Neutrophil (primary cell): ENCODE measurements at regions not wholly inside any gene's neighbourhood (a gene's known extent, or its start where the extent isn't known, plus 50 kb on each side); places are given as distances from the start of the nearest gene placed in this dataset.

Experiments
- H3K27ac ChIP-seq: fragments of 200-600 bp; sonication (generic); 2 replicates; pipeline ENCODE4 v1.5.1; 2016; ENCODE audit warnings: mild to moderate bottlenecking, moderate library complexity
- H3K27me3 ChIP-seq: fragments of 200-600 bp; sonication (generic); 2 replicates; pipeline ENCODE4 v1.6.0; 2016; ENCODE audit warnings: mild to moderate bottlenecking
- H3K36me3 ChIP-seq: fragments of 200-600 bp; sonication (generic); 2 replicates; pipeline ENCODE4 v1.5.1; 2017
- H3K4me1 ChIP-seq, 2 experiments: fragments of 200-600 bp in 1 of 2; sonication (generic) in 1 of 2; 1 replicate in 1 of 2; 2 replicates in 1 of 2; pipeline versions ENCODE4 v1.5.1 to v1.6.1; 2013 to 2016; ENCODE audit warnings: low read depth in 1 of 2, low read length in 1 of 2, mild to moderate bottlenecking in 1 of 2, moderate library complexity in 1 of 2; ENCODE audit not compliant: control insufficient read depth in 1 of 2, insufficient read depth in 1 of 2
- H3K4me3 ChIP-seq, 2 experiments: fragments of 200-600 bp in 1 of 2; sonication (generic) in 1 of 2; 1 replicate in 1 of 2; 2 replicates in 1 of 2; pipeline ENCODE4 v1.5.1; 2013 to 2016; ENCODE audit warnings: low read depth in 1 of 2, low read length in 1 of 2, mild to moderate bottlenecking in 1 of 2, moderate library complexity in 1 of 2
- H3K9me3 ChIP-seq: fragments of 200-600 bp; sonication (generic); 2 replicates; pipeline ENCODE4 v1.5.1; 2016
- CTCF ChIP-seq: fragments of 200-600 bp; sonication (generic); IDR thresholded peaks from 2 replicates; pipeline ENCODE4 v1.5.1; 2016; ENCODE audit warnings: antibody characterized with exemption

- Histone ChIP-seq H3K27me3 (no peaks in the 10 kb centered on the region), H3K4me1 (no peaks in the 10 kb centered on the region), H3K9me3 (no peaks in the 10 kb centered on the region), H3K27ac (no peak overlapping the region), H3K36me3 (no peaks in the 10 kb centered on the region), H3K4me3 (no peak overlapping the region)
- TF ChIP-seq CTCF, result no peak
Observed at GRCh38 chr2:12251121-12251520, 465.6 kb upstream of the TRIB2 start.

- no peaks in the 10 kb centered on the region for H3K27me3 ChIP-seq
- no peaks in the 10 kb centered on the region for H3K36me3 ChIP-seq
- no peaks in the 10 kb centered on the region for H3K4me1 ChIP-seq
- no peaks in the 10 kb centered on the region for H3K9me3 ChIP-seq
- no peak overlapping the region for H3K27ac ChIP-seq
- H3K4me3 ChIP-seq, result no peak overlapping the region
- no peak for TF ChIP-seq CTCF
Observed at GRCh38 chr2:12251749-12252148, 465.0 kb upstream of the TRIB2 start.

GRCh38 chr2:12253167-12253778 lies 463.5 kb upstream of the TRIB2 start:
- no peaks in the 10 kb centered on the region for H3K27me3 ChIP-seq
- H3K9me3 ChIP-seq, result no peaks in the 10 kb centered on the region
- no peak for TF ChIP-seq CTCF
- H3K4me1 ChIP-seq, result no peaks in the 10 kb centered on the region
- H3K27ac ChIP-seq, result no peak overlapping the region
- H3K36me3 ChIP-seq, result no peaks in the 10 kb centered on the region
- H3K4me3 ChIP-seq, result no peak overlapping the region

- H3K4me1 ChIP-seq, result no peaks in the 10 kb centered on the region
- H3K36me3 ChIP-seq, result no peaks in the 10 kb centered on the region
- H3K4me3 ChIP-seq, result no peak overlapping the region
- no peaks in the 10 kb centered on the region for H3K27me3 ChIP-seq
- TF ChIP-seq CTCF, result no peak
- H3K9me3 ChIP-seq, result no peaks in the 10 kb centered on the region
- H3K27ac ChIP-seq, result no peak overlapping the region
Observed at GRCh38 chr2:12254280-12254860, 462.4 kb upstream of the TRIB2 start.

- no peaks in the 10 kb centered on the region for H3K27me3 ChIP-seq
- TF ChIP-seq CTCF, result no peak
- no peaks in the 10 kb centered on the region for H3K4me1 ChIP-seq
- no peak overlapping the region for H3K27ac ChIP-seq
- no peaks in the 10 kb centered on the region for H3K36me3 ChIP-seq
- H3K9me3 ChIP-seq, result no peaks in the 10 kb centered on the region
- H3K4me3 ChIP-seq, result no peak overlapping the region
Observed at GRCh38 chr2:12256206-12256605, 460.5 kb upstream of the TRIB2 start.
